IPS-18a (cell line): ENCODE measurements at regions not wholly inside any gene's neighbourhood (a gene's known extent, or its start where the extent isn't known, plus 50 kb on each side); places are given as distances from the start of the nearest gene placed in this dataset.

ENCODE experiments used
- H3K27ac ChIP-seq: one replicate; pipeline ENCODE4 v1.5.1; 2013; ENCODE audit warnings: low read length
- H3K27me3 ChIP-seq: one replicate; pipeline ENCODE4 v1.6.1; 2013; ENCODE audit warnings: mild to moderate bottlenecking, low read length; ENCODE audit not compliant: control insufficient read depth, insufficient read depth
- H3K36me3 ChIP-seq: one replicate; pipeline ENCODE4 v1.6.1; 2013; ENCODE audit warnings: low read depth, low read length; ENCODE audit not compliant: control insufficient read depth
- H3K4me1 ChIP-seq: one replicate; pipeline ENCODE4 v1.6.1; 2013; ENCODE audit warnings: low read depth, low read length; ENCODE audit not compliant: control insufficient read depth
- H3K4me3 ChIP-seq: one replicate; pipeline ENCODE4 v1.5.1; 2013; ENCODE audit warnings: low read length
- H3K9ac ChIP-seq: one replicate; pipeline ENCODE4 v1.6.1; 2013; ENCODE audit warnings: mild to moderate bottlenecking, low read length, moderate library complexity
- H3K9me3 ChIP-seq: one replicate; pipeline ENCODE4 v1.6.1; 2013; ENCODE audit warnings: low read depth, low read length; ENCODE audit not compliant: control insufficient read depth

GRCh38 chr3:102025606-102026270 is 176.4 kb downstream of the NFKBIZ start:
- Histone ChIP-seq H3K36me3 (no peaks in the 10 kb centered on the region), H3K4me3 (no peak overlapping the region), H3K9ac (no peak overlapping the region), H3K4me1 (no peaks in the 10 kb centered on the region), H3K27me3 (no peaks in the 10 kb centered on the region), H3K27ac (no peak overlapping the region), H3K9me3 (no peaks in the 10 kb centered on the region)

GRCh38 chr3:102026656-102027055 is 177.3 kb downstream of the NFKBIZ start:
- Histone ChIP-seq H3K4me1 (no peaks in the 10 kb centered on the region), H3K27ac (no peak overlapping the region), H3K9me3 (no peaks in the 10 kb centered on the region), H3K27me3 (no peaks in the 10 kb centered on the region), H3K9ac (no peak overlapping the region), H3K4me3 (no peak overlapping the region), H3K36me3 (no peaks in the 10 kb centered on the region)

DNA sequence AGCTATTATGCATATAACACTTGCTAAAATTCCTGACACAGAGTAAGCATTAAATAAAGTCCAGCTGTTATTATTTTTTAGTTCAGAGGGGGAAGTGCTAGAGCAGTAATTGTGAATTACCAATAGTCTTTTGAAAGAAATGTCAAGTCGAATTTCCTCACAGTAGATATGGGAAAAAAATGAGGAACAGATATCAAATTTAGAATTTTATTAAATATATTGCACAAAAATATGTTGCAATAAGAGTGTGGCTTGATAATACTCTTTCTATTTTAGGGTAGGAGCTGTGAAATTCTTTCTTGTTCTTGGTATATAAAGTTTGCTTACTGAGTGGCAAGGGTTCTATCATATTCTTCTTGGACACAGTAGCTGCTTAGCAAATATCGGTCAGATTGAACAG is 181.3 kb downstream of the NFKBIZ start:
- no peaks in the 10 kb centered on the region for H3K9me3 ChIP-seq
- no peaks in the 10 kb centered on the region for H3K27me3 ChIP-seq
- no peaks in the 10 kb centered on the region for H3K4me1 ChIP-seq
- no peak overlapping the region for H3K4me3 ChIP-seq
- H3K36me3 ChIP-seq, result no peaks in the 10 kb centered on the region
- H3K27ac ChIP-seq, result no peak overlapping the region
- H3K9ac ChIP-seq, result no peak overlapping the region

GRCh38 chr3:102031834-102032233 is 182.5 kb downstream of the NFKBIZ start:
- no peak overlapping the region for H3K9ac ChIP-seq
- H3K4me3 ChIP-seq, result no peak overlapping the region
- H3K4me1 ChIP-seq, result no peaks in the 10 kb centered on the region
- H3K36me3 ChIP-seq, result no peaks in the 10 kb centered on the region
- no peaks in the 10 kb centered on the region for H3K27me3 ChIP-seq
- no peak overlapping the region for H3K27ac ChIP-seq
- H3K9me3 ChIP-seq, result no peaks in the 10 kb centered on the region

DNA sequence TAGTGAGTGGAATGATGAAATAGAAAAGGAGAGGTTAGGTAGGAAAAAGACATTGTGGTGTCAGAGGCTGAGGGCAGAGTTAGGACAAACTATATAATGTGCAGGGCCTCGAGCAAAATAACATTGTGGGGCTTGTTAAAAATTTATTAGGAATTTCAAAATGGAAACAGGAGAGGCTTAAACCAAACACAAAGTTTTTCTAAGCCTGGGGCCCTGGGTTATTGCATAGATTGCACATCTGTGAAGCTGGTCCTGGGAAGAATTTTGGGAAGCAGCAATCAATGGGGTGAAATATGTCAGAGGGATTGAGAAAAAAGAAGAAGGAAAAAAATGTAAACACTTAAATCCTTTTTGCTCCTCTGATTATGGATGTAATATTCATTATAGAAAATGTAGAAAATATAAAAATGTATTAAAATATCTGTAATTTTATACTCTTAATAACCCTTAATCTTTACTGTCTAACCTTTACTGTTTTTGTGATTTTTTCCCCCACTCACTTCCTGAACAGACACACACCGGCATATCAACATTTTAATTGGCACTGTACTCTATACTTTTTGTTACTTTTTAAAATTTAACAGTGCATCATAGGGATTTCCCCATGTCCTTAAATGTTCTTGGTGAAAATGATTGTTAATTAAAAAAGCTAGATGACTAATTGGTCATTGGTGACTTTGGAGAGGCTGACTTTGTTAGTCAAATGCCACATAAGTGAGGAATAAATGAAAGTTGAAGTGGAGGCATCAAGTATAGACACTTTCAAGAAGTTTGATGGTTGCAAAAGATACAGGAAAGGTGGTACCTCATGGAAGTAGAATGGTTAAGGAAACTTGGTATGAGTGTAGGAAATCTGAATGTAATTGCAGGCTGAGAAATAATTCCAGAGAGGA is 183.4 kb downstream of the NFKBIZ start:
- no peak overlapping the region for H3K27ac ChIP-seq
- H3K9ac ChIP-seq, result no peak overlapping the region
- no peaks in the 10 kb centered on the region for H3K36me3 ChIP-seq
- H3K27me3 ChIP-seq, result no peaks in the 10 kb centered on the region
- H3K9me3 ChIP-seq, result no peaks in the 10 kb centered on the region
- no peaks in the 10 kb centered on the region for H3K4me1 ChIP-seq
- H3K4me3 ChIP-seq, result no peak overlapping the region

- no peaks in the 10 kb centered on the region for H3K36me3 ChIP-seq
- H3K4me1 ChIP-seq, result no peaks in the 10 kb centered on the region
These were observed 185.5 kb downstream of the NFKBIZ start for GRCh38 chr3:102034639-102035451.

GRCh38 chr3:102036017-102036416 is 186.7 kb downstream of the NFKBIZ start:
- no peaks in the 10 kb centered on the region for H3K4me1 ChIP-seq
- no peak overlapping the region for H3K4me3 ChIP-seq
- H3K27me3 ChIP-seq, result no peaks in the 10 kb centered on the region
- H3K9me3 ChIP-seq, result no peaks in the 10 kb centered on the region
- no peak overlapping the region for H3K27ac ChIP-seq
- no peak overlapping the region for H3K9ac ChIP-seq
- no peaks in the 10 kb centered on the region for H3K36me3 ChIP-seq

More at GRCh38 chr3:102034639-102035451, 185.5 kb downstream of the NFKBIZ start:
- H3K27me3 ChIP-seq, result no peaks in the 10 kb centered on the region
- no peak overlapping the region for H3K4me3 ChIP-seq
- no peaks in the 10 kb centered on the region for H3K9me3 ChIP-seq
- H3K9ac ChIP-seq, result no peak overlapping the region
- H3K27ac ChIP-seq, result no peak overlapping the region

GRCh38 chr3:102036472-102036871 is 187.2 kb downstream of the NFKBIZ start:
- no peak overlapping the region for H3K9ac ChIP-seq
- H3K36me3 ChIP-seq, result no peaks in the 10 kb centered on the region
- no peaks in the 10 kb centered on the region for H3K27me3 ChIP-seq
- no peaks in the 10 kb centered on the region for H3K4me1 ChIP-seq
- no peaks in the 10 kb centered on the region for H3K9me3 ChIP-seq
- H3K27ac ChIP-seq, result no peak overlapping the region
- H3K4me3 ChIP-seq, result no peak overlapping the region

DNA sequence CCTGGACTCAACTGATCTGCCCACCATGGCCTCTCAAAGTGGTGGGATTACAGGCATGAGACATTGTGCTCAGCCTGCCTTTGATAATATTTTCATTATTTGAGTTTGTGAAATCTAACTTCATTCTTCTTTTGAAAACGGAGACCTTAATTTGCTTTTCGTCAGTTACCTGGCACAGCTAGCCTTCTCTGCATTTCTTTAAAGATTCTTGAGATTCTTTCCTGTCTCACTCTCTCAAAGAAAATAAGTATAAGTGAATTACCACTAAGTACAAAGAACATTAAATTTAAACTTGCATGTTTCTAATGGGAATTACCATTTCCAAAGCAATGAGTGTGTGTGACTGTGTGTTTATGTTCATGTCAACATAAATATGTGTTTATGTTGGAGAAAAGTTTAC is 187.9 kb downstream of the NFKBIZ start:
- Histone ChIP-seq H3K9ac (no peak overlapping the region), H3K4me3 (no peak overlapping the region), H3K27ac (no peak overlapping the region), H3K36me3 (no peaks in the 10 kb centered on the region), H3K9me3 (no peaks in the 10 kb centered on the region), H3K27me3 (no peaks in the 10 kb centered on the region), H3K4me1 (no peaks in the 10 kb centered on the region)

- Histone ChIP-seq H3K9ac (no peak overlapping the region), H3K27ac (no peak overlapping the region), H3K36me3 (no peaks in the 10 kb centered on the region), H3K27me3 (no peaks in the 10 kb centered on the region), H3K9me3 (no peaks in the 10 kb centered on the region), H3K4me3 (no peak overlapping the region), H3K4me1 (no peaks in the 10 kb centered on the region)
These were observed 188.5 kb downstream of the NFKBIZ start for GRCh38 chr3:102037791-102038190.

DNA sequence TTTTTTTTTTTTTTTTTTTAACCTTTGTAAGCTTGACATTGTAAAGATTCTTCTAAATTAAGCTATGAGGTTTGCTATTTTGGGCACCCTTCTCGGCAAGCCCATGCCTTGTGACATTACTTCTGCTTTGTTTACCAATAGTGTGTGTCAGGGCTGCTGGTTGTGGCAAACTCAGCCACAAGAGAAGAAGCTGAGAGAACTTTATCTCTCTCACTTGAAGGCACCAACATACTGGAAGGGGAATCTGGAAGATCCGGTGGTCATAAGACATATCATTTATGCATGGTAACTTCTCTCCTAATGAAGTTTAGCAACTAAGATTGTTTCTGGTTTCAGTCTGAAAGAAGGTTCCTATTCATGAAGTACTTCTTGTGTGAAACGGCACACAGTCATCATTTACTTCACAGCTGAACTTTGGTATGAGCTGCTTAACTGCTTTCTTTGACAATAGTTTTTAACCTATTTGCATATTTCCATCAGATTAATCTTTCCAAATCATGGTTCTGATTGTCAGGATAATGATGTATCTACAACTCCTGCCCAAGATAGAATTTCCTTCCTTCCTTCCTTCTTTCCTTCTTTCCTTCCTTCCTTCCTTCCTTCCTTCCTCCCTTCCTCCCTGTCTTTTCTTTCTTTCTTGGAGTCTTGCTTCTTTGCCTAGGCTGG is 189.3 kb downstream of the NFKBIZ start:
- H3K4me3 ChIP-seq, result no peak overlapping the region
- no peaks in the 10 kb centered on the region for H3K27me3 ChIP-seq
- H3K4me1 ChIP-seq, result no peaks in the 10 kb centered on the region
- no peak overlapping the region for H3K27ac ChIP-seq
- no peaks in the 10 kb centered on the region for H3K36me3 ChIP-seq
- H3K9ac ChIP-seq, result no peak overlapping the region
- no peaks in the 10 kb centered on the region for H3K9me3 ChIP-seq
